ENCODE measurements at regions not wholly inside any gene's neighbourhood (a gene's known extent, or its start where the extent isn't known, plus 50 kb on each side); places are given as distances from the start of the nearest gene placed in this dataset.

- no peak overlapping the region for H3K4me3 Mint-ChIP-seq (ENCODE audit: unreplicated experiment)
- TF ChIP-seq CTCF (IDR thresholded peaks at IDR 0.05; ENCODE audit: insufficient read depth, low read depth, low read length) (no peak), EZH2 (IDR thresholded peaks at IDR 0.05; ENCODE audit: insufficient read depth, low read length) (no peak)
- Histone ChIP-seq H3K27ac (ENCODE audit: low read depth, low read length) (no peak overlapping the region), H3K36me3 (ENCODE audit: insufficient read depth, low read length) (no peaks in the 10 kb centered on the region), H3K4me2 (ENCODE audit: low read length) (no peak overlapping the region), H2AFZ (ENCODE audit: low read depth, low read length) (no peak overlapping the region), H3K27me3 (ENCODE audit: insufficient read depth, low read length) (no peaks in the 10 kb centered on the region), H3K4me1 (ENCODE audit: insufficient read depth, low read length) (no peaks in the 10 kb centered on the region), H3K9me3 (ENCODE audit: insufficient read depth, low read depth, low read length) (no peaks in the 10 kb centered on the region), H3K9ac (ENCODE audit: low read length) (no peak overlapping the region), H4K20me1 (ENCODE audit: insufficient read depth, low read length) (no peaks in the 10 kb centered on the region), H3K4me3 (ENCODE audit: insufficient read depth, low read depth, low read length) (no peak overlapping the region), H3K79me2 (ENCODE audit: insufficient read depth, low read length) (no peaks in the 10 kb centered on the region)
- H3K27ac Mint-ChIP-seq (ENCODE audit: unreplicated experiment), result no peak overlapping the region
- no peaks in the 10 kb centered on the region for H3K27me3 Mint-ChIP-seq (ENCODE audit: low read depth, unreplicated experiment)
- no peak for DNase-seq (ENCODE audit: low read depth)
- H3K4me1 Mint-ChIP-seq (ENCODE audit: low read depth, unreplicated experiment), result no peaks in the 10 kb centered on the region
- peaks cover 8% of the 10 kb centered on the region for H3K9me3 Mint-ChIP-seq (ENCODE audit: unreplicated experiment)
- H3K36me3 Mint-ChIP-seq (ENCODE audit: low read depth, unreplicated experiment), result no peaks in the 10 kb centered on the region
- FAIRE-seq, result no peak
These were observed 1704.8 kb downstream of the STIM2 start for GRCh38 chr4:28565396-28565795.

GRCh38 chr4:28600958-28601357 lies 1740.3 kb downstream of the STIM2 start:
- Mint-ChIP-seq H3K27me3 (ENCODE audit: low read depth, unreplicated experiment) (no peaks in the 10 kb centered on the region), H3K36me3 (ENCODE audit: low read depth, unreplicated experiment) (no peaks in the 10 kb centered on the region), H3K9me3 (ENCODE audit: unreplicated experiment) (no peaks in the 10 kb centered on the region), H3K27ac (ENCODE audit: unreplicated experiment) (no peak overlapping the region), H3K4me3 (ENCODE audit: unreplicated experiment) (no peak overlapping the region), H3K4me1 (ENCODE audit: low read depth, unreplicated experiment) (no peaks in the 10 kb centered on the region)
- no peaks in the 10 kb centered on the region for H3K4me1 ChIP-seq (ENCODE audit: insufficient read depth, low read length)
- no peaks in the 10 kb centered on the region for H3K79me2 ChIP-seq (ENCODE audit: insufficient read depth, low read length)
- H4K20me1 ChIP-seq (ENCODE audit: insufficient read depth, low read length), result no peaks in the 10 kb centered on the region
- no peak for DNase-seq (ENCODE audit: low read depth)
- no peak overlapping the region for H3K4me2 ChIP-seq (ENCODE audit: low read length)
- H2AFZ ChIP-seq (ENCODE audit: low read depth, low read length), result no peak overlapping the region
- no peak overlapping the region for H3K9ac ChIP-seq (ENCODE audit: low read length)
- no peak for TF ChIP-seq EZH2 (IDR thresholded peaks at IDR 0.05; ENCODE audit: insufficient read depth, low read length)
- TF ChIP-seq CTCF (IDR thresholded peaks at IDR 0.05; ENCODE audit: insufficient read depth, low read depth, low read length), result no peak
- no peak overlapping the region for H3K27ac ChIP-seq (ENCODE audit: low read depth, low read length)
- H3K9me3 ChIP-seq (ENCODE audit: insufficient read depth, low read depth, low read length), result no peaks in the 10 kb centered on the region
- FAIRE-seq, result no peak
- no peak overlapping the region for H3K4me3 ChIP-seq (ENCODE audit: insufficient read depth, low read depth, low read length)
- H3K36me3 ChIP-seq (ENCODE audit: insufficient read depth, low read length), result no peaks in the 10 kb centered on the region
- no peaks in the 10 kb centered on the region for H3K27me3 ChIP-seq (ENCODE audit: insufficient read depth, low read length)

GRCh38 chr4:28621591-28621990 lies 1761.0 kb downstream of the STIM2 start:
- no peaks in the 10 kb centered on the region for H3K36me3 ChIP-seq (ENCODE audit: insufficient read depth, low read length)

More at GRCh38 chr4:28621591-28621990, 1761.0 kb downstream of the STIM2 start:
- H3K27ac ChIP-seq (ENCODE audit: low read depth, low read length), result no peak overlapping the region
- TF ChIP-seq CTCF (IDR thresholded peaks at IDR 0.05; ENCODE audit: insufficient read depth, low read depth, low read length), result no peak
- TF ChIP-seq EZH2 (IDR thresholded peaks at IDR 0.05; ENCODE audit: insufficient read depth, low read length), result no peak
- H3K4me1 Mint-ChIP-seq (ENCODE audit: low read depth, unreplicated experiment), result no peaks in the 10 kb centered on the region
- no peak overlapping the region for H3K4me3 Mint-ChIP-seq (ENCODE audit: unreplicated experiment)
- H3K4me3 ChIP-seq (ENCODE audit: insufficient read depth, low read depth, low read length), result no peak overlapping the region
- H2AFZ ChIP-seq (ENCODE audit: low read depth, low read length), result no peak overlapping the region
- no peaks in the 10 kb centered on the region for H4K20me1 ChIP-seq (ENCODE audit: insufficient read depth, low read length)
- H3K79me2 ChIP-seq (ENCODE audit: insufficient read depth, low read length), result no peaks in the 10 kb centered on the region
- DNase-seq (ENCODE audit: low read depth) (peak; percentile 23), FAIRE-seq (no peak)
- H3K36me3 Mint-ChIP-seq (ENCODE audit: low read depth, unreplicated experiment), result no peaks in the 10 kb centered on the region
- H3K9me3 ChIP-seq (ENCODE audit: insufficient read depth, low read depth, low read length), result no peaks in the 10 kb centered on the region
- H3K4me1 ChIP-seq (ENCODE audit: insufficient read depth, low read length), result no peaks in the 10 kb centered on the region
- H3K27ac Mint-ChIP-seq (ENCODE audit: unreplicated experiment), result no peak overlapping the region
- no peaks in the 10 kb centered on the region for H3K27me3 ChIP-seq (ENCODE audit: insufficient read depth, low read length)
- no peak overlapping the region for H3K4me2 ChIP-seq (ENCODE audit: low read length)
- no peaks in the 10 kb centered on the region for H3K9me3 Mint-ChIP-seq (ENCODE audit: unreplicated experiment)
- no peak overlapping the region for H3K9ac ChIP-seq (ENCODE audit: low read length)
- no peaks in the 10 kb centered on the region for H3K27me3 Mint-ChIP-seq (ENCODE audit: low read depth, unreplicated experiment)

Data from astrocyte (in vitro differentiated cells and primary cell).